ENCODE measurements at regions not wholly inside any gene's neighbourhood (a gene's known extent, or its start where the extent isn't known, plus 50 kb on each side); places are given as distances from the start of the nearest gene placed in this dataset.

- no peak overlapping the region for H3K4me2 ChIP-seq (ENCODE audit: insufficient read depth in 1 of 2, low read depth in 2 of 2, low read length in 2 of 2)
- H3K4ac ChIP-seq (replicated peaks; ENCODE audit: insufficient read length, low read depth, low read length): no peak overlapping the region
- H2BK15ac ChIP-seq (ENCODE audit: low read length): no peak overlapping the region
- H3K79me1 ChIP-seq (ENCODE audit: low read depth, low read length): no peaks in the 10 kb centered on the region
- DNase-seq (ENCODE audit: low read depth in 1 of 2, low spot score in 2 of 2): no peak
- H4K20me1 ChIP-seq (replicated peaks in 1 of 2; ENCODE audit: control insufficient read depth in 1 of 2, insufficient read depth in 2 of 2, low read length in 2 of 2): no peaks in the 10 kb centered on the region
- H2BK5ac ChIP-seq (ENCODE audit: low read depth, low read length): no peak overlapping the region
- no peak overlapping the region for H3K18ac ChIP-seq (ENCODE audit: extremely low read depth, low read length)
- no peaks in the 10 kb centered on the region for H3K79me2 ChIP-seq (ENCODE audit: control insufficient read depth in 1 of 2, insufficient read depth in 2 of 2, low read length in 2 of 2)
- no peak overlapping the region for H2BK20ac ChIP-seq (ENCODE audit: low read length)
- H3K4me1 ChIP-seq (replicated peaks in 1 of 4; ENCODE audit: control insufficient read depth in 3 of 4, insufficient read depth in 4 of 4, low read length in 3 of 4): no peaks in the 10 kb centered on the region
- H3K56ac ChIP-seq (replicated peaks; ENCODE audit: insufficient read length, low read depth, low read length): no peak overlapping the region
- no peaks in the 10 kb centered on the region for H3K9me3 ChIP-seq (ENCODE audit: insufficient read depth in 2 of 2, low read depth in 1 of 2, low read length in 1 of 2)
- 91% methylated on average over 2 of the region's 2 CpGs; no CpG with 5 or more reads in 1 of the 2 experiments for WGBS, 2 experiments (ENCODE audit: extremely low coverage in 1 of 2, insufficient coverage in 1 of 2, insufficient read length in 1 of 2, insufficient replicate concordance in 2 of 2, low coverage in 1 of 2, low lambda C conversion rate in 2 of 2, missing lambda C conversion rate in 1 of 2)
- H3K27me3 ChIP-seq (replicated peaks in 1 of 4; ENCODE audit: control insufficient read depth in 3 of 4, extremely low read depth in 1 of 4, insufficient read depth in 3 of 4, low read length in 3 of 4): no peaks in the 10 kb centered on the region; a peak in 1 of 7 replicates
- H2BK12ac ChIP-seq (ENCODE audit: low read depth, low read length): no peak overlapping the region
- H4K8ac ChIP-seq (ENCODE audit: extremely low read depth, insufficient read depth, low read length): no peak overlapping the region
- no peak for FAIRE-seq
- H2AK5ac ChIP-seq (ENCODE audit: low read depth, low read length): no peak overlapping the region
- H3K14ac ChIP-seq (ENCODE audit: insufficient read length): no peak overlapping the region
- no peaks in the 10 kb centered on the region; a peak in 1 of 8 replicates for H3K36me3 ChIP-seq (ENCODE audit: control insufficient read depth in 2 of 4, insufficient read depth in 4 of 4, low read length in 3 of 4)
- H4K5ac ChIP-seq (ENCODE audit: insufficient read length, low read depth, low read length): no peak overlapping the region
- no peak overlapping the region for H3K9ac ChIP-seq (replicated peaks in 1 of 4; ENCODE audit: extremely low read depth in 1 of 4, low read depth in 3 of 4, low read length in 3 of 4)
- no peak overlapping the region for H2AFZ ChIP-seq (ENCODE audit: low read length)
- H3K23me2 ChIP-seq (ENCODE audit: low read depth, low read length): no peaks in the 10 kb centered on the region
- POLR2A ChIA-PET (ENCODE audit: partially characterized antibody): no interaction called here
- no peak overlapping the region for H2BK120ac ChIP-seq (replicated peaks; ENCODE audit: low read depth, low read length)
- H3K4me3 ChIP-seq (ENCODE audit: extremely low read depth in 1 of 4, insufficient read depth in 2 of 4, low read depth in 3 of 4, low read length in 4 of 4): no peak overlapping the region
- no peak overlapping the region for H3K27ac ChIP-seq (ENCODE audit: low read depth, low read length)
- no peak overlapping the region for H3K23ac ChIP-seq (ENCODE audit: insufficient read length)
- CTCF ChIA-PET (ENCODE audit: partially characterized antibody): interaction anchor here (1.3 to 1.6 kb wide), 2 partner anchors 50 to 136 kb away, joined by 3 read pairs; no protein-coding TSS in a partner anchor
- TF ChIP-seq ZNF274 (IDR thresholded peaks at IDR 0.05; ENCODE audit: borderline replicate concordance, extremely low read depth, low read length) (no peak), TAF1 (IDR thresholded peaks at IDR 0.05; ENCODE audit: low read depth, low read length) (no peak), CBX5 (IDR thresholded peaks at IDR 0.05; ENCODE audit: low read depth, low read length) (no peak), HDAC2 (IDR thresholded peaks at IDR 0.05; ENCODE audit: borderline replicate concordance in 1 of 2, low read depth in 2 of 2, low read length in 2 of 2) (no peak), RNF2 (IDR thresholded peaks at IDR 0.05; ENCODE audit: borderline replicate concordance, low read depth, low read length, missing control alignments, poor library complexity, severe bottlenecking) (no peak)
- no peak overlapping the region for H4K91ac ChIP-seq (replicated peaks; ENCODE audit: insufficient read length, low read length)
Observed at GRCh38 chr7:41489885-41490284, 213.0 kb downstream of the INHBA start.
